HL-60 (cell line): ENCODE measurements at regions not wholly inside any gene's neighbourhood (a gene's known extent, or its start where the extent isn't known, plus 50 kb on each side); places are given as distances from the start of the nearest gene placed in this dataset.

Experiments used
- DNase-seq, 2 experiments: peaks; one replicate each; pipeline ENCODE4 v3.0.0-alpha.2; 2010 to 2020; ENCODE audit warnings: low read depth in 1 of 2, low spot score in 1 of 2
- H3K27ac ChIP-seq: fragments of 250-450 bp; sonication (Bioruptor Pico); replicated peaks from 2 replicates; pipeline ENCODE4 v1.5.1; 2020; ENCODE audit warnings: mild to moderate bottlenecking, moderate library complexity
- H3K27me3 ChIP-seq: fragments of 250-450 bp; sonication (Bioruptor Pico); 2 replicates; pipeline ENCODE4 v1.5.1; 2021; ENCODE audit warnings: mild to moderate bottlenecking, moderate library complexity; ENCODE audit not compliant: insufficient read depth, poor library complexity, severe bottlenecking
- H3K4me3 ChIP-seq: replicated peaks from 2 replicates; pipeline ENCODE4 v1.5.1; 2011; ENCODE audit warnings: mild to moderate bottlenecking, control low read depth, low read length; ENCODE audit not compliant: insufficient read depth
- CTCF ChIP-seq: IDR thresholded peaks from one replicate; pipeline ENCODE4 v1.5.1; 2011; ENCODE audit warnings: low read length, control low read depth, inconsistent platforms; ENCODE audit not compliant: insufficient read depth
- GABPA ChIP-seq: IDR thresholded peaks from 2 replicates; pipeline ENCODE4 v1.6.1; 2012; ENCODE audit warnings: low read depth
- POLR2AphosphoS5 ChIP-seq: IDR thresholded peaks from 2 replicates; pipeline ENCODE4 v1.6.1; 2012; ENCODE audit warnings: low read depth
- REST ChIP-seq: IDR thresholded peaks from 2 replicates; pipeline ENCODE4 v1.6.1; 2012; ENCODE audit warnings: low read depth; ENCODE audit not compliant: insufficient replicate concordance
- SPI1 ChIP-seq: IDR thresholded peaks from 2 replicates; pipeline ENCODE4 v1.6.1; 2012; ENCODE audit warnings: low read depth, mild to moderate bottlenecking, borderline replicate concordance

GRCh38 chrX:51798701-51799100, 55.5 kb downstream of the GSPT2 start:
- no peak overlapping the region for H3K4me3 ChIP-seq
- H3K27ac ChIP-seq: no peak overlapping the region
- H3K27me3 ChIP-seq: no peaks in the 10 kb centered on the region
- TF ChIP-seq CTCF (no peak), POLR2AphosphoS5 (no peak), REST (no peak), SPI1 (no peak), GABPA (no peak)
- no peak for DNase-seq

- peak; percentile 79 for TF ChIP-seq GABPA
- no peak for TF ChIP-seq POLR2AphosphoS5
- TF ChIP-seq CTCF: no peak
- TF ChIP-seq SPI1: no peak
- no peaks in the 10 kb centered on the region for H3K27me3 ChIP-seq
- peak overlapping the region; percentile 70 for H3K4me3 ChIP-seq
- peak; percentile 45 to 62 for DNase-seq
- H3K27ac ChIP-seq: peak overlapping the region; percentile 57
Measured at GRCh38 chrX:51802917-51803688, 59.9 kb downstream of the GSPT2 start.

- no peak for TF ChIP-seq POLR2AphosphoS5
- TF ChIP-seq REST: no peak
- TF ChIP-seq SPI1: no peak
- no peak for TF ChIP-seq GABPA
- TF ChIP-seq CTCF: no peak
- Histone ChIP-seq H3K4me3 (peak overlapping the region; percentile 70), H3K27ac (no peak overlapping the region; the same call in 1 of the 2 replicates), H3K27me3 (no peaks in the 10 kb centered on the region)
- no peak for DNase-seq
Measured at GRCh38 chrX:51803833-51804232, 60.6 kb downstream of the GSPT2 start.

- Histone ChIP-seq H3K27ac (no peak overlapping the region), H3K4me3 (no peak overlapping the region), H3K27me3 (no peaks in the 10 kb centered on the region)
- no peak for TF ChIP-seq POLR2AphosphoS5
- TF ChIP-seq SPI1: no peak
- no peak for TF ChIP-seq GABPA
- TF ChIP-seq CTCF: no peak
- no peak for TF ChIP-seq REST
- no peak for DNase-seq
Measured at GRCh38 chrX:51804741-51805140, 61.5 kb downstream of the GSPT2 start.
